Amygdala (tissue), 56 donors: ENCODE measurements at regions not wholly inside any gene's neighbourhood (a gene's known extent, or its start where the extent isn't known, plus 50 kb on each side); places are given as distances from the start of the nearest gene placed in this dataset.
A peak's percentile ranks its signal among the peaks of the same experiment; 100 is the strongest.
"Not testable (repeated sequence)": the region's sequence is repeated elsewhere in the genome, so short reads cannot be mapped to it uniquely, and the experiment has no call there.

Experiments
- DNase-seq, 56 donors: peaks; one replicate each; lab custom pipeline; 2025; lab: John Stamatoyannopoulos, UW

- DNase-seq = no peak
These were observed 307.3 kb downstream of the RAPGEF2 start for GRCh38 chr4:159410076-159410777.

- no peak for DNase-seq
These were observed 308.0 kb downstream of the RAPGEF2 start for GRCh38 chr4:159410891-159411290.

- no peak for DNase-seq
These were observed 310.5 kb downstream of the RAPGEF2 start for GRCh38 chr4:159413306-159413943.

GRCh38 chr4:159414305-159414704, 311.4 kb downstream of the RAPGEF2 start:
- no peak for DNase-seq

- no peak for DNase-seq
These were observed 313.2 kb downstream of the RAPGEF2 start for GRCh38 chr4:159416073-159416472.

GRCh38 chr4:159416996-159417395, 314.1 kb downstream of the RAPGEF2 start:
- DNase-seq = no peak

- DNase-seq = no peak
These were observed 317.5 kb downstream of the RAPGEF2 start for GRCh38 chr4:159420162-159421057.

- DNase-seq = not testable (repeated sequence)
These were observed 318.2 kb downstream of the RAPGEF2 start for GRCh38 chr4:159421058-159421419.

- DNase-seq = peak in 2 of 56 donors; percentile 1 to 9
These were observed 319.1 kb downstream of the RAPGEF2 start for GRCh38 chr4:159422019-159422418.

- no peak for DNase-seq
These were observed 319.7 kb downstream of the RAPGEF2 start for GRCh38 chr4:159422626-159423025.

- DNase-seq = no peak
These were observed 322.9 kb downstream of the RAPGEF2 start for GRCh38 chr4:159425737-159426305.

- no peak for DNase-seq
These were observed 325.4 kb downstream of the RAPGEF2 start for GRCh38 chr4:159428293-159428692.

GRCh38 chr4:159428975-159429692, 326.3 kb downstream of the RAPGEF2 start:
- DNase-seq = no peak

GRCh38 chr4:159429693-159430035, 326.8 kb downstream of the RAPGEF2 start:
- no peak for DNase-seq

- no peak for DNase-seq
These were observed 328.0 kb downstream of the RAPGEF2 start for GRCh38 chr4:159430896-159431295.

- no peak for DNase-seq
These were observed 329.6 kb downstream of the RAPGEF2 start for GRCh38 chr4:159432436-159432835.

GRCh38 chr4:159433337-159433736, 330.5 kb downstream of the RAPGEF2 start:
- DNase-seq = no peak

GRCh38 chr4:159434114-159434870, 331.4 kb downstream of the RAPGEF2 start:
- no peak for DNase-seq

- no peak for DNase-seq
These were observed 332.0 kb downstream of the RAPGEF2 start for GRCh38 chr4:159434871-159435241.

- no peak for DNase-seq
These were observed 332.7 kb downstream of the RAPGEF2 start for GRCh38 chr4:159435561-159436023.
